ENCODE measurements at regions not wholly inside any gene's neighbourhood (a gene's known extent, or its start where the extent isn't known, plus 50 kb on each side); places are given as distances from the start of the nearest gene placed in this dataset.

GRCh38 chr3:162764051-162764807, 1267.6 kb downstream of the OTOL1 start:
- DNase-seq = no peak

GRCh38 chr3:162764808-162765071, 1268.1 kb downstream of the OTOL1 start:
- no peak for DNase-seq

- DNase-seq = no peak
Observed at GRCh38 chr3:162765524-162765923, 1268.9 kb downstream of the OTOL1 start.

- no peak for DNase-seq
Observed at GRCh38 chr3:162769564-162769963, 1273.0 kb downstream of the OTOL1 start.

- DNase-seq = no peak
Observed at GRCh38 chr3:162770551-162770950, 1273.9 kb downstream of the OTOL1 start.

GRCh38 chr3:162774613-162775100, 1278.0 kb downstream of the OTOL1 start:
- DNase-seq = no peak

- no peak for DNase-seq
Observed at GRCh38 chr3:162776148-162776547, 1279.5 kb downstream of the OTOL1 start.

GRCh38 chr3:162777118-162777517, 1280.5 kb downstream of the OTOL1 start:
- DNase-seq = no peak

- DNase-seq = no peak
Observed at GRCh38 chr3:162780313-162780712, 1283.7 kb downstream of the OTOL1 start.

GRCh38 chr3:162799910-162800309, 1303.3 kb downstream of the OTOL1 start:
- DNase-seq = no peak

- no peak for DNase-seq
Observed at GRCh38 chr3:162802228-162802965, 1305.8 kb downstream of the OTOL1 start.

GRCh38 chr3:162810776-162811175, 1314.2 kb downstream of the OTOL1 start:
- no peak for DNase-seq

- no peak for DNase-seq
Observed at GRCh38 chr3:162842549-162843216, 1346.1 kb downstream of the OTOL1 start.

- DNase-seq = no peak
Observed at GRCh38 chr3:162845918-162846317, 1349.3 kb downstream of the OTOL1 start.

GRCh38 chr3:162847511-162847910, 1350.9 kb downstream of the OTOL1 start:
- no peak for DNase-seq

- DNase-seq = no peak
Observed at GRCh38 chr3:162863579-162863978, 1367.0 kb downstream of the OTOL1 start.

- DNase-seq = no peak
Observed at GRCh38 chr3:162865466-162865865, 1368.9 kb downstream of the OTOL1 start.

GRCh38 chr3:162879021-162879562, 1382.5 kb downstream of the OTOL1 start:
- DNase-seq = no peak

- no peak for DNase-seq
Observed at GRCh38 chr3:162884373-162884772, 1387.8 kb downstream of the OTOL1 start.

- DNase-seq = no peak
Observed at GRCh38 chr3:162892921-162893793, 1396.5 kb downstream of the OTOL1 start.

GRCh38 chr3:162897291-162897690, 1400.7 kb downstream of the OTOL1 start:
- DNase-seq = no peak

GRCh38 chr3:162932503-162932902, 1435.9 kb downstream of the OTOL1 start:
- no peak for DNase-seq

- DNase-seq = no peak
Observed at GRCh38 chr3:162933656-162934055, 1437.0 kb downstream of the OTOL1 start.
